ENCODE measurements at regions not wholly inside any gene's neighbourhood (a gene's known extent, or its start where the extent isn't known, plus 50 kb on each side); places are given as distances from the start of the nearest gene placed in this dataset.
"Not testable (repeated sequence)": the region's sequence is repeated elsewhere in the genome, so short reads cannot be mapped to it uniquely, and the experiment has no call there.

DNA sequence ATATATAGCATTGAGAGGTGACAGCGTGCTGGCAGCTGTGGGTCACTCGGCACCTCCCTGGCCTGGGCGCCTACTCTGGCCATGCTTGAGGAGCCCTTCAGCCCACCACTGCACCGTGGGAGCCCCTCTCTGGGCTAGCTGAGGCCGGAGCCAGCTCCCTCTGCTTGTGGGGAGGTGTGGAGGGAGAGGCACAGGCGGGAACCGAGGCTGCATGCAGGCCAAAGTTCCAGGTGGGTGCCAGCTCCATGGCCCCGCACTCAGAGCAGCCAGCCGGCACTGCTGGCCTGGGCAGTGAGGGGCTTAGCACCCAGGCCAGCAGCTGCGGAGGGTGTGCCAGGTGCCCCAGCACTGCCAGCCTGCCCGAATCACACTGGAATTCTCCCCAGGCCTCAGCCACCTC is 299.9 kb upstream of the PABPC4L start:
- TF ChIP-seq, protein P1, sequence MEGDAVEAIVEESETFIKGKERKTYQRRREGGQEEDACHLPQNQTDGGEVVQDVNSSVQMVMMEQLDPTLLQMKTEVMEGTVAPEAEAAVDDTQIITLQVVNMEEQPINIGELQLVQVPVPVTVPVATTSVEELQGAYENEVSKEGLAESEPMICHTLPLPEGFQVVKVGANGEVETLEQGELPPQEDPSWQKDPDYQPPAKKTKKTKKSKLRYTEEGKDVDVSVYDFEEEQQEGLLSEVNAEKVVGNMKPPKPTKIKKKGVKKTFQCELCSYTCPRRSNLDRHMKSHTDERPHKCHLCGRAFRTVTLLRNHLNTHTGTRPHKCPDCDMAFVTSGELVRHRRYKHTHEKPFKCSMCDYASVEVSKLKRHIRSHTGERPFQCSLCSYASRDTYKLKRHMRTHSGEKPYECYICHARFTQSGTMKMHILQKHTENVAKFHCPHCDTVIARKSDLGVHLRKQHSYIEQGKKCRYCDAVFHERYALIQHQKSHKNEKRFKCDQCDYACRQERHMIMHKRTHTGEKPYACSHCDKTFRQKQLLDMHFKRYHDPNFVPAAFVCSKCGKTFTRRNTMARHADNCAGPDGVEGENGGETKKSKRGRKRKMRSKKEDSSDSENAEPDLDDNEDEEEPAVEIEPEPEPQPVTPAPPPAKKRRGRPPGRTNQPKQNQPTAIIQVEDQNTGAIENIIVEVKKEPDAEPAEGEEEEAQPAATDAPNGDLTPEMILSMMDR (conservative IDR thresholded peaks at IDR 0.05): not testable (repeated sequence)
- not testable (repeated sequence) for TF ChIP-seq EZH2 (IDR thresholded peaks at IDR 0.05; ENCODE audit: low read depth)
